Stimulated activated CD8-positive, alpha-beta memory T cell treated with anti-CD3 and anti-CD28 coated beads, Interleukin-4, amount 100 ng/mL, for 4 hours (primary cell): ENCODE measurements at regions not wholly inside any gene's neighbourhood (a gene's known extent, or its start where the extent isn't known, plus 50 kb on each side); places are given as distances from the start of the nearest gene placed in this dataset.
A peak's percentile ranks its signal among the peaks of the same experiment; 100 is the strongest.
"Not testable (repeated sequence)": the region's sequence is repeated elsewhere in the genome, so short reads cannot be mapped to it uniquely, and the experiment has no call there.

Experiments
- DNase-seq, 2 donors: peaks; one replicate each; pipeline ENCODE4 v3.0.0-alpha.2; 2020; ENCODE audit warnings: low read depth in 2 of 2, low spot score in 1 of 2

DNA sequence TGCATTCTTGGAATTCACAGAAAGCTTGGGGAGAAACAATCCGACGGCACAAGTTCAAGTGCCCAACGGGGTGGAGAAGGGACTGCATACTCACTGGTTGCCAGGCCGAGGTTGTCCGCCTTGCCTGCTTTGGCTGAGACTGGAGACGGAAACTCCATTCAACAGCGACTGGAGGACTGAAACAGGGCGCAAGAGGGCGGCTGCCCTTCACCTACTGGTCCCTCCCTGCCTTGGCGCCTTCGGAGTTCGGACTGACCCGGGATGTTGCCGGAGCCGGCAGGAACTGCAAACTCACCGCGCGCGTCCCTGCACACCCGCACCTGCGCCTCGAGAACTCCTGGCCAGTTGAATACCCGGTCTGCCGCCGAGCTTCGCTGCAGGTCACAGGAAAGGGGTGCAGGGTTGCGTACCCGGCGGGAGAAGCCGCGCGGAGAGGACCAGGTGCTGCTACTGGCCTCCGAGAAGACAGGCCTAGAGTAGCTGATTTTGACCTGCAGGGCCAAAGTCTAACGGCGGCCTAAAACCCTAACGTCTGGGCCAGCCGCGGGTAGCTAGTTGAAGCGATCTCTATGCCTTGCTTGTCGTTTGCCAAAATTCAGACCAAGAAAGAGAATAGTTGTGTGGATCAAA, 132.9 kb downstream of the FAM72B start:
- not testable (repeated sequence) for DNase-seq

DNA sequence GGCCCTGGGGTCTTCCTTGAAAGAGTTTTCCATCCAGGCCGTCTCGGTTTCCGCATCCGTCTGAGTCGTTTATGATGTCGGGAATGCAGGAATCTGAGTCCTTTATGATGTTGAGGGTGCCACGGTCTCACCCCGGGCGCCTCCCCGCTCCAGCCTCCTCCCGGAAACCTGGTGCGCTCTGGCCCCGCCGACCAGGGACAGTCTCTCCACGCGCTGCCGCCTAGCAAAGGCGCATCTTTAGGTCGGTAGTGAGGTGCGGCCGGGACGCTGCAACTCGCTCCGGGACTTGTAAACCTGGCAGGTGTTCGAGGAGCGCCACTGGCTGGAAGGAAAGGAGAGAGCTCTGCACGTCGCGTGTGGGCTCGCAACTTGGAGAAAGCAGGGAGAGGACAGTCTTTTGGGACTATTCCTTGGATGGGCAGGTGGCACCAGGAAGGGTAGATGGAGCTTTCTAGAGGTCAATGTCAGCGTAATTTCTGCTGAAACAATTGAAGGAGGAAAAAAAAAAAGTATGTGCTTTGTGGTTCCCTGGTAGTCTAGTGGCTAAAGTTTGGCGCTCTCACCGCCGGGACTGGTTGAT, 132.0 kb downstream of the FAM72B start:
- DNase-seq: not testable (repeated sequence)

DNA sequence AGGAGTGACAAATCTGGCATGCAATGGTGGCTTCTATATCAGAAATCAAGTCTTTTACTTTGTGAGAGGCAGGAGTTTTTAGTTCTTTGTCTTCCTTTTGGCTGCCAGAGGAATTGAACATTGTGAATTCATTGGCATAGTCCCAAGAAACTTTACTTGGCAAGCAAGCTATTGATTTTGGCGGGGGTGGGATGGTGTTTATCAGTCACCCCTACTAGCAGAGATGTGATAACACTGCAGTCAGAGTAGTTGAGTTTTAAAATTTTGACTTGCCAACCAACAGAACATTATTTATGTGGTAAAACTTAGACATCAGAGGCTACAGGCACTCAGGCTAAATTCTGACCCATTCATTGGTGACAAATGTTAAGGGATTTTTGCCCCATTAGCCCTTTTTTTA, 129.2 kb downstream of the FAM72B start:
- DNase-seq: not testable (repeated sequence)

DNA sequence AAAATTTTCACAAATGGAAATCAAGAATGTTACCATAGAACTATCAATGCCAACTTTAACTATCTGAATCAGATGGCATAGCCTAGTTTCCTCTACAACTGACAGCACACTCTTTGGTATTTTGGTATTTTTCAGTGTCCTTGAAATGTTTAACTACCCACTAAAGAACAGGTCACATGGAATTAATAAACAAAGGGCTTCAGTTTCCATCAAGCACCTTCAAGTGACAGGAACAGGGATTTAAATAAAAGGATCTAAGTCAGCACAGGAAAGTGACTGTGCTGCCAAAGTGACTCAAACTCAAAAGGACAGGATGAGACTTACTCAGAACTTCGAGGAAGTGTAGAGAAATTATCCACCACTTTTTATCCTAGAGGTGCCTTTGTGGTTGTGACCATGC, 117.2 kb downstream of the FAM72B start:
- not testable (repeated sequence) for DNase-seq

GRCh38 chr1:121068738-121069499, 115.2 kb downstream of the FAM72B start:
- not testable (repeated sequence) for DNase-seq

DNA sequence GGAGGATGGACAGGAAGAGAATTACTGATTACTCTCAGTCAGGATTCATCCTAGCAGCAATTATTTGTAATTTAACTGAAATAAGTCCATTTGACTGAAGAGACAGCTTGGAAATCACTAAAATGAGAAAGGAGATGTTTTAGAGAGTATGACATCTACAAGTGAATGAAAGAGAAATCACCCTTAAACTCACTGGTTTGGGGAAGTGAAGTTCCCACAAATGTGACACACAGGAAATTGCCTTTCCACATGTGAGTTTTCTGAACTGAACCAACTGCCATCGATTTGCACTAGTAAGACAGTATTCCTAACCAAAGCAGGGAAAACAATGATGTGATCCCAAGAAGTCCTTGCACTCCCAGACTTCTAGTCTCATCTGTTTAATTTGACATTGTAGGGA, 110.3 kb downstream of the FAM72B start:
- DNase-seq: not testable (repeated sequence)

- not testable (repeated sequence) for DNase-seq
Measured at GRCh38 chr1:121075254-121075805, 108.8 kb downstream of the FAM72B start.

DNA sequence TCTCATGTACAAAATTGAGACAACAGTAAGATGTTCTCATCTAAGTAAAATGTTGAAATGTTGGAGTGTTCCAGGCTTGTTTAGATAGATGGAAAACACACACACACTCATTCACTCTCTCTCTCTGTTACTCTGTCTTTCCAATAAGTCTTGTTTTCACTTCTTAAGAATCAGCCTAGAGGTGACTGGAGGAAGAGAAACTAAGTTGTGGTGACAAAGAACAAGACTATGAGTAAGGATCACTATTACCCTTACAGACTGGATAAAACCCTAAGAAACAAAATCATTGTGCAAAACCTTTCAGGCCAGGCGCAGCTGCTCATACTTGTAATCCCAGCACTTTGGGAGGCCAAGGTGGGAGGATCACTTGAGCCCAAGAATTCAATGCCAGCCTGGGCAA, 107.5 kb downstream of the FAM72B start:
- not testable (repeated sequence) for DNase-seq

DNA sequence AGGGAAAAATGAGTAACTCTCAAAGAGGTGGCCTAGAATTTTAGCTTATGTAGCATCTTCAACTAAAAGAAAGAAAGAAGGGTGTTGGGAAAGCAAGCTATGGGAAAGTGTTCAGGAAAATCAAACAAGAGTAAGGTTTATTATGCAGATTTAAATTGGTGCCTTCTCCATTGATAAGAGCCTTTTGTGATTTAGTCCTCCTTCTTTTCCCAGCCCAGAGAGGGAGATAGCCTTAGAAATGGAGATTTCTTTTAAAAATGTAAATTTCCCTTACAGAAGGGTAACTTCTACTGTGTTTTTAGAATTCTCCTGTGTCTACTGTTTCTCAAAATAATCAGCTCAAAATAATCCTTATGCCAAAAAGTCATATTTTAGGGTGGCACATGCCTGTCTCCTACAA, 104.5 kb downstream of the FAM72B start:
- DNase-seq: not testable (repeated sequence)

DNA sequence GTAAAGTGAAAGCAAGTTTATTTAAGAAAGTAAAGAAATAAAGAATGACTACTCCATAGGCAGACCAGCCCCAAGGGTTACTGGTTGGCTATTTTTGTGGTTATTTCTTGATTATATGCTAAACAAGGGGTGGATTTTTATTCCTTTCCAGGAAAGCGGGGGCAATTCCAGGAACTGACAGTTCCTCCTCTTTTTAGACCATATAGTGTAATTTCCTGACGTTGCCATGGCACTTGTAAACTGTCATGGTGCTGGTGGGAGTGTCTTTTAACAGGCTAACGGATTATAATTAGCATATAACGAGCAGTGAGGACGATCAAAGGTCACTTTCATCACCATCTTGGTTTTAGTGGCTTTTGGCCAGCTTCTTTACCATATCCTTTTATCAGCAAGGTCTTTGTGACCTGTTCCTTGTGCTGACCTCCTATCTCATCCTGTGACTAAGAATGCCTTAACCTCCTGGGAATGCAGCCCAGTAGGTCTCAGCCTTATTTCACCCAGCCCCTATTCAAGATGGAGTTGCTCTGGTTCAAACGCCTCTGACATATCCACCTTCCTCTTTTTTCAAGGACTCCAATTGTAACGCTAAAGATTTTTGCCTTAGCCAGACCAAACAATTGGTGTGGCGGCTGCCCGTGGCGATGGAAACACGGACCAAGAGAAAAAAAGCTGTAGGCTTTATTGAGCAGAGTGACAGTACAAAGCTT, 103.8 kb downstream of the FAM72B start:
- not testable (repeated sequence) for DNase-seq

DNA sequence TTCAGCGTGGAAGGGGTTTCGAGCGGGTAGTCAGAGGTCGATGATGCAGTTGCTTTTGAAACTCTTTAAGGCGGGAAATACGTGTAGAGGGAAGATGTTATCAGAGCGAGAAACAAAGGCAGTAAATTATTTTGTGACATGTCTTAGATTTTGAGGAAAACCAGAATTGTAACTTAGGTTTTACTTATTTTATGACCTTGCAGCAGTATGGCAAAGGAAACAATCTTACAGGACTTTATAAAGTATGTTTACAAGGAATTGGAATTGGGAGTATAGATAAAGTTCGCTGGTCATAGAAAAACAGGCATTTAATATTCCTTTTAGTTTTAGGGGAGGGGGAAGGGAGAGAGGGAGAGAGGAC, 103.3 kb downstream of the FAM72B start:
- not testable (repeated sequence) for DNase-seq

DNA sequence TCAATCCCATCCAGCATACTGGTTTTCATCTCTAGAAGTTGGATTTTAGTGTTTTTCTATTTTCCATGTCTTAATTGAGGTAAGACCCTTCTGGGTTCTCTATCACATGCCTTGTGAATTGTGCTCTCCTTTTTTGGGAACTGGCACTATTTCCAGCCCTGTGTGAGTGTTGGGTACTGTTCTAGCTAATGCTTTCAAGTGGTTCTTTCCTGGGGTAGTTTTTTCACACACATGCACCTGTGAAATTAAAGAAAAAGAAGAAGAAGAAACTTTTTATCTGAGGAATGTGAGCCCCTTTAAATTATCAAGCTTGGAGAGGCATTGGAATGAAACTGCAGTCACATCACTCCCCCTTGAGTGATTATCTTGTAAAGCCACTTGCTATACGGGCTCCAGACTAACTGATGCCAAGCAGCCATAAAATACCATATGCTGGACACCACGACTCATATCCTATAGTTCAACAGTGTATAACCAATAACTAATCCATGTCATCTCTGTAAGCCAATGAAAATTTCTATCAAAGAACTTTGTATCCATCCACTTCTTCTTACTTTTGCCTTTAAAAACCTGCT, 102.4 kb downstream of the FAM72B start:
- DNase-seq: not testable (repeated sequence)

GRCh38 chr1:121082995-121083394, 101.1 kb downstream of the FAM72B start:
- DNase-seq: not testable (repeated sequence)

GRCh38 chr1:121086249-121086648, 97.9 kb downstream of the FAM72B start:
- not testable (repeated sequence) for DNase-seq

- DNase-seq: not testable (repeated sequence)
Measured at GRCh38 chr1:121087221-121087620, 96.9 kb downstream of the FAM72B start.

GRCh38 chr1:121088568-121088967, 95.6 kb downstream of the FAM72B start:
- DNase-seq: not testable (repeated sequence)

GRCh38 chr1:121092329-121092968, 91.7 kb downstream of the FAM72B start:
- DNase-seq: not testable (repeated sequence)

- DNase-seq: not testable (repeated sequence)
Measured at GRCh38 chr1:121095014-121095413, 89.1 kb downstream of the FAM72B start.

DNA sequence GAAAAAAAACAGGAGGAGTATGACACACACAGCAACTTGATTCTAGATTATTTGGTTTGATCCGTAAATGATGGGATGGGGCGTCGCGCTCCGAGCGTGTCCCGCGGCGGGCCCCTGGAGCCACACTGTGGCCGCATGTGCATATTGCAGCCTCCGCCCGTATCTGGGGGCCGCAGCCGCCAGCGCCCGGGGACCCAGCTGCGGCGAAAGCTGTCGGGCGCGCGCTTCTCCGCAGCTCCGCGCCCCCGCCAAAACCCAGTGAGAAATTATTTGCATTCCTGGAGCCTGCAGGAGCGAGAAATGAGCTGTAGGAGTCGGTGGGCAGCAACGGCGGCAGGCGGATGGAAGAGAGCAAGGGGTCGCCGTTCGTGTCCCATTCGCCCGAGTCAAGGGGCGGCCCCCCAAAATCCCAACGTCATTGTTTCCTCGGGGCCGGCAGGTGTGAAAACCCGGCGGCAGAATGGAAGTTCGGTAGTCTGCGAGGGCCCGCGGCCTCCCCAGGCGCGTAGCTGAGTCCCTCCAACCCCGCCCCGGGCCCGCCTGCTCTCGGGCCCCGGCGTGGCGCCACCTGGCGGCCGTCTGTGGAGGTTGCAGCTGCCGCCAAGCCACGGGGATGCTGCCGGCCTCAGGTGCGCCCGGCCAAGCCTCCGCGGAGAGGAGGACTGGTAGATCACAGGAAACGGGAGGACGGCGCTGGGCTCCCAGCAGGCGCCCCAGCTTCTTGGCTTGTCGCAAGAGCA, 86.8 kb downstream of the FAM72B start:
- peak; percentile 58 to 63 for DNase-seq

DNA sequence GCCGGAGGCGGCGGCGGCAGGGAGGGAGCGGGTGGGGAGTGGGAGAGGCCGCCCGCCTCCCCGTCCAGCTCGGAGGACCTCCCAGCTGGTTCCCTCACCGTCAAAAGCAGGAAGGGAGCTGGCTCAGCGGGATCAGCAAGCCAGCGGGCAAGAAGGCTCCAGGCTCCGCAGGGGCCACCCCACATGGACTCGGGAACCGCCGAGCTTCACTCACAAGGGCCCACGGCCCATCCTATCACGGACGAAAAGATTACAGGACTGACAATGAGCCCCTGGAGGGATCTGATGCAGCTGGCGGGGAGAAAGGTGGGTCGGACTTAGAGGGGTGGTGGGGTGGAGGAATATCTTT, 86.3 kb downstream of the FAM72B start:
- not testable (repeated sequence) for DNase-seq
